ENCODE measurements at regions not wholly inside any gene's neighbourhood (a gene's known extent, or its start where the extent isn't known, plus 50 kb on each side); places are given as distances from the start of the nearest gene placed in this dataset.

DNA sequence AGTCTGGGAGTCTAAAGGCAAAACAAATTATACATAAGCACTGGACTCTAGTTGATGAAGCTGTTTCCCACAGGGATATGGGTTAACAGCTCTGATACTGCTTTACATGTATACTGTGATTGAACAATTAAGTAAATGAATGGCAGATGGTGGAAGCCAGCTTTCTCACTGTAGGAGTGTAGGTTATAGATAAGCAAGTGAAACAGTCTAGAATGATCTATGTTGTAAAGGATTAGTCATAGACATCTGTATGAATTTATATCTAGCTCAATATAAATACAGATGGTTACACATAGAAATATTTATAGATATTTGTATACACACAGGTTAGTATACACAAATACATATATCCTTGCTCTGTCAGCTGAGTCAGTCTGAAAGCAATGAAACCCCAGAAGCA, 276.1 kb downstream of the PPARGC1A start:
- Mint-ChIP-seq H3K4me3 (ENCODE audit: low read depth) (no peak overlapping the region), H3K9me3 (ENCODE audit: low read depth) (no peaks in the 10 kb centered on the region), H3K36me3 (ENCODE audit: insufficient read depth) (no peaks in the 10 kb centered on the region), H3K4me1 (ENCODE audit: low read depth) (no peaks in the 10 kb centered on the region), H3K27me3 (no peaks in the 10 kb centered on the region), H3K27ac (no peak overlapping the region)
- TF ChIP-seq, protein P1, sequence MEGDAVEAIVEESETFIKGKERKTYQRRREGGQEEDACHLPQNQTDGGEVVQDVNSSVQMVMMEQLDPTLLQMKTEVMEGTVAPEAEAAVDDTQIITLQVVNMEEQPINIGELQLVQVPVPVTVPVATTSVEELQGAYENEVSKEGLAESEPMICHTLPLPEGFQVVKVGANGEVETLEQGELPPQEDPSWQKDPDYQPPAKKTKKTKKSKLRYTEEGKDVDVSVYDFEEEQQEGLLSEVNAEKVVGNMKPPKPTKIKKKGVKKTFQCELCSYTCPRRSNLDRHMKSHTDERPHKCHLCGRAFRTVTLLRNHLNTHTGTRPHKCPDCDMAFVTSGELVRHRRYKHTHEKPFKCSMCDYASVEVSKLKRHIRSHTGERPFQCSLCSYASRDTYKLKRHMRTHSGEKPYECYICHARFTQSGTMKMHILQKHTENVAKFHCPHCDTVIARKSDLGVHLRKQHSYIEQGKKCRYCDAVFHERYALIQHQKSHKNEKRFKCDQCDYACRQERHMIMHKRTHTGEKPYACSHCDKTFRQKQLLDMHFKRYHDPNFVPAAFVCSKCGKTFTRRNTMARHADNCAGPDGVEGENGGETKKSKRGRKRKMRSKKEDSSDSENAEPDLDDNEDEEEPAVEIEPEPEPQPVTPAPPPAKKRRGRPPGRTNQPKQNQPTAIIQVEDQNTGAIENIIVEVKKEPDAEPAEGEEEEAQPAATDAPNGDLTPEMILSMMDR (IDR thresholded peaks at IDR 0.05; ENCODE audit: unreplicated experiment): no peak
- no peak for DNase-seq (ENCODE audit: low spot score, unreplicated experiment)

DNA sequence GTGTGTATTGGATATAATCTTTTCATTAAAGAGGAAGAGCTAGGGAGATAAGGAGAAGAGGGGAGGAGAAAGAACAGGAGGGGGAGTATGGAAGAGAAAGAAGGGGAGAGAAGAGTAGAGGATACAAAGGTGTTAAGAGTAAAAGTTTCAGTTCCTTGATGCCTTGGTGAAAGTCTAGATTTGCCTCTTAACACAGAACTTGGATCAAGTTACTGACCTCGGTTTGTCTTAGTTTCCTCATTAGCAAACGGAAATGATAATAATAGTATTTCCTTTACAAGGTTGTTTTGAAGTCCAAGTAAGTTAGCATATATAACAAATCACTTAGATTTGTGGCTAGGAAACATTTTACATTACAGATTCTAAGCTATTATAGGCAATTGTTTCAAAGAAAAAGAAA, 287.1 kb downstream of the PPARGC1A start:
- Mint-ChIP-seq H3K9me3 (ENCODE audit: low read depth) (peaks cover 4% of the 10 kb centered on the region), H3K36me3 (ENCODE audit: insufficient read depth) (peaks cover 2% of the 10 kb centered on the region), H3K4me3 (ENCODE audit: low read depth) (no peak overlapping the region), H3K4me1 (ENCODE audit: low read depth) (no peaks in the 10 kb centered on the region), H3K27me3 (no peaks in the 10 kb centered on the region), H3K27ac (no peak overlapping the region)
- DNase-seq (ENCODE audit: low spot score, unreplicated experiment): no peak
- TF ChIP-seq, protein P1 (IDR thresholded peaks at IDR 0.05; ENCODE audit: unreplicated experiment): no peak

DNA sequence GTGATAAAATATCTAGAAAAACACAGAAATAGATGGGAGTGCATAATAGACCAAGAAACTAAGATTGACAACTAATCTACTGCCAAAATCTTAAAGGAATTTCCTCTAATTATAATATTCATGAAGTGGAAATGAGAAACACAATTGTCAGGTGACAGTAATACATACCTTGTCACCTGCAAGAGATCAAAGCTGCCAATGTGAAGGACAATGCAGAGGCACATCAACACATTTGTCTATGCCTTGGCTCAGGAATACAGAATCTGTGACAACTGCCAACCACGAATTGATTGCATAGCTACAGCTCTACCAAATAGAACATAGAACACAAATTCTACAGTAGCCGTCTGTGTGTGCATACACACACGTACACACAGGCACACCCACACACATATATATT, 295.7 kb downstream of the PPARGC1A start:
- H3K4me3 Mint-ChIP-seq (ENCODE audit: low read depth): no peak overlapping the region
- TF ChIP-seq, protein P1 (IDR thresholded peaks at IDR 0.05; ENCODE audit: unreplicated experiment): no peak
- peaks cover 12% of the 10 kb centered on the region for H3K9me3 Mint-ChIP-seq (ENCODE audit: low read depth)
- no peaks in the 10 kb centered on the region for H3K36me3 Mint-ChIP-seq (ENCODE audit: insufficient read depth)
- DNase-seq (ENCODE audit: low spot score, unreplicated experiment): no peak
- H3K27me3 Mint-ChIP-seq: no peaks in the 10 kb centered on the region
- no peak overlapping the region for H3K27ac Mint-ChIP-seq
- H3K4me1 Mint-ChIP-seq (ENCODE audit: low read depth): no peaks in the 10 kb centered on the region

DNA sequence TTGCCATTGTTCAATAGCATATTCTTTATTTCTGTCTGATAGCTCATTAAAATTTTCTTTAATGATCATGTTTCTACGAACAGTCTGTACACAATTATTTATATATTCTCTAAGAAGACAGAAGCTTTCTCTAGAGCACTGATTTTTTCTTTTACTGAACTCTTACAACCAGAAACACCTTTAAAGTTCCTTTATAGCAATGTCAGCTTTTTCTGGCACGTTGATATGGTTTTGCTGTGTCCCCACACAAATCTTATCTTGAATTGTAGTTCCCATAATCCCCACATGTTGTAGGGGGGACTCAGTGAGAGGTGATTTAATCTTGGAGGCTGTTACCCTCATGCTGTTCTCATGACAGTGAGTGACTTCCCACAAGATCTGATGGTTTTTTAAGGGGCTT, 299.4 kb downstream of the PPARGC1A start:
- H3K4me3 Mint-ChIP-seq (ENCODE audit: low read depth): no peak overlapping the region
- no peak overlapping the region for H3K27ac Mint-ChIP-seq
- no peaks in the 10 kb centered on the region for H3K36me3 Mint-ChIP-seq (ENCODE audit: insufficient read depth)
- no peak for DNase-seq (ENCODE audit: low spot score, unreplicated experiment)
- H3K27me3 Mint-ChIP-seq: no peaks in the 10 kb centered on the region
- TF ChIP-seq, protein P1 (IDR thresholded peaks at IDR 0.05; ENCODE audit: unreplicated experiment): no peak
- no peaks in the 10 kb centered on the region for H3K4me1 Mint-ChIP-seq (ENCODE audit: low read depth)
- peaks cover 12% of the 10 kb centered on the region for H3K9me3 Mint-ChIP-seq (ENCODE audit: low read depth)

DNA sequence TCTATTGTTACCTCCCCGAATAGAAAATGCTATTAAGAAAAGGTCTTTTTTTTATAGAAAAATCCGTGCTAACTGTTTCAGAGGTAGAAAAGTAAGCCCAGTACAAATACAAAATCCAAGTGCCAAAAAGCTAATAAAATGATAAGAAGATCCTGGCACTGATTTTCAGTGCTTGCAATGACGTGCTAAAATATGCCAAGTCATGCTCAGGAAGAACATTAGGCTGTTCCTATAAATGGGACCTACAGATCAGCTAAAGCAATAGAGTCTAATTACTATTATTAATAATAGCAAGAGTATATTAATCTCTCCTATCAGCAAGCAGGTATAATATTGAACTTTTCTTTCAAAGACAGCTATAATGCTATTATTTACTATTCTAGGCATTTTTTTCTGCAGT, 305.8 kb downstream of the PPARGC1A start:
- Mint-ChIP-seq H3K27me3 (no peaks in the 10 kb centered on the region), H3K36me3 (ENCODE audit: insufficient read depth) (no peaks in the 10 kb centered on the region), H3K27ac (peak overlapping the region; percentile 6), H3K4me3 (ENCODE audit: low read depth) (no peak overlapping the region), H3K4me1 (ENCODE audit: low read depth) (peaks cover 16% of the 10 kb centered on the region), H3K9me3 (ENCODE audit: low read depth) (no peaks in the 10 kb centered on the region)
- no peak for DNase-seq (ENCODE audit: low spot score, unreplicated experiment)
- TF ChIP-seq, protein P1 (IDR thresholded peaks at IDR 0.05; ENCODE audit: unreplicated experiment): no peak

All from progenitor cell of endocrine pancreas (in vitro differentiated cells).